Keratinocyte (primary cell): ENCODE measurements at regions not wholly inside any gene's neighbourhood (a gene's known extent, or its start where the extent isn't known, plus 50 kb on each side); places are given as distances from the start of the nearest gene placed in this dataset.
"Not testable (repeated sequence)": the region's sequence is repeated elsewhere in the genome, so short reads cannot be mapped to it uniquely, and the experiment has no call there.

Experiments used
- DNase-seq: peaks from one replicate; pipeline ENCODE4 v3.0.0-alpha.2; 2011; ENCODE audit warnings: low read depth, missing footprints, low spot score
- FAIRE-seq: peaks from 2 replicates; lab custom pipeline; 2011; peaks lifted over from hg19 to GRCh38; lab: Jason Lieb, UNC
- H2AFZ ChIP-seq: 2 replicates; pipeline ENCODE4 v1.6.0; 2012; ENCODE audit warnings: low read length, control low read depth, inconsistent platforms; ENCODE audit not compliant: control insufficient read depth
- H3K27ac ChIP-seq: 2 replicates; pipeline ENCODE4 v1.5.1; 2011; ENCODE audit warnings: low read length; ENCODE audit not compliant: control insufficient read depth, insufficient read depth
- H3K27me3 ChIP-seq: 3 replicates; pipeline ENCODE4 v1.6.0; 2011; ENCODE audit warnings: low read length; ENCODE audit not compliant: control insufficient read depth, insufficient read depth; ENCODE audit errors: extremely low read depth
- H3K36me3 ChIP-seq, 2 experiments: 2 replicates in 1 of 2; 3 replicates in 1 of 2; pipeline ENCODE4 v1.5.1; 2011; ENCODE audit warnings: low read length in 2 of 2, mild to moderate bottlenecking in 1 of 2; ENCODE audit not compliant: control insufficient read depth in 2 of 2, insufficient read depth in 2 of 2; ENCODE audit errors: extremely low read depth in 1 of 2
- H3K4me1 ChIP-seq: 3 replicates; pipeline ENCODE4 v1.5.1; 2011; ENCODE audit warnings: low read length; ENCODE audit not compliant: control insufficient read depth, insufficient read depth; ENCODE audit errors: extremely low read depth
- H3K4me2 ChIP-seq: 3 replicates; pipeline ENCODE4 v1.6.0; 2011; ENCODE audit warnings: low read depth, low read length; ENCODE audit not compliant: control insufficient read depth, insufficient read depth; ENCODE audit errors: extremely low read depth
- H3K4me3 ChIP-seq, 3 experiments: fragments of 200-600 bp in 1 of 3; sonication (generic) in 1 of 3; 2 replicates in 2 of 3; 3 replicates in 1 of 3; pipeline ENCODE4 v1.5.1; 2011 to 2016; ENCODE audit warnings: low read length in 3 of 3, mild to moderate bottlenecking in 3 of 3, control low read depth in 2 of 3, inconsistent platforms in 1 of 3, low read depth in 1 of 3, mixed read lengths in 1 of 3, mixed run types in 1 of 3, moderate library complexity in 1 of 3; ENCODE audit not compliant: control insufficient read depth in 2 of 3, insufficient read depth in 2 of 3; ENCODE audit errors: extremely low read depth in 1 of 3
- H3K79me2 ChIP-seq: 2 replicates; pipeline ENCODE4 v1.6.0; 2012; ENCODE audit warnings: low read length; ENCODE audit not compliant: control insufficient read depth, insufficient read depth
- H3K9ac ChIP-seq: 3 replicates; pipeline ENCODE4 v1.6.0; 2011; ENCODE audit warnings: low read length; ENCODE audit not compliant: control insufficient read depth, insufficient read depth; ENCODE audit errors: extremely low read depth
- H3K9me1 ChIP-seq: 3 replicates; pipeline ENCODE4 v1.6.0; 2011; ENCODE audit warnings: low read length; ENCODE audit not compliant: control insufficient read depth, insufficient read depth; ENCODE audit errors: extremely low read depth
- H3K9me3 ChIP-seq: 2 replicates; pipeline ENCODE4 v1.5.1; 2012; ENCODE audit warnings: low read depth, low read length; ENCODE audit not compliant: control insufficient read depth
- H4K20me1 ChIP-seq: 3 replicates; pipeline ENCODE4 v1.6.0; 2011; ENCODE audit warnings: low read length; ENCODE audit not compliant: control insufficient read depth, insufficient read depth; ENCODE audit errors: extremely low read depth
- CTCF ChIP-seq, 3 experiments: IDR thresholded peaks in 1 of 3; conservative IDR thresholded peaks in 1 of 3; optimal IDR thresholded peaks in 1 of 3; 2 replicates in 2 of 3; 3 replicates in 1 of 3; pipeline versions ENCODE3 to v1.5.1; 2011; ENCODE audit warnings: low read length in 3 of 3, mild to moderate bottlenecking in 3 of 3, moderate library complexity in 2 of 3, control low read depth in 1 of 3, inconsistent platforms in 1 of 3; ENCODE audit not compliant: insufficient read depth in 2 of 3; ENCODE audit errors: extremely low read depth in 1 of 3
- EZH2 ChIP-seq: IDR thresholded peaks from one replicate; pipeline ENCODE4 v1.6.1; 2012; ENCODE audit warnings: inconsistent platforms, mild to moderate bottlenecking, low read length, moderate library complexity
- dilution Hi-C: fragments of 300-500 bp; cut with MboI; formaldehyde crosslinking; loops from one replicate; pipeline ENCODE4 v1.7.0; 2020; ENCODE audit warnings: low sequenced_read_pairs; ENCODE audit not compliant: extremely low pct_ligation_motif_present

GRCh38 chr6:27644528-27644927, 171.6 kb upstream of the ZNF184 start:
- no peak for FAIRE-seq
- Histone ChIP-seq H4K20me1 (no peaks in the 10 kb centered on the region), H3K4me2 (no peak overlapping the region)

GRCh38 chr6:27642744-27643456, 170.0 kb upstream of the ZNF184 start:
- Histone ChIP-seq H3K9ac (no peak overlapping the region), H3K79me2 (no peaks in the 10 kb centered on the region), H3K36me3 (no peaks in the 10 kb centered on the region), H3K27me3 (no peaks in the 10 kb centered on the region), H3K9me3 (no peaks in the 10 kb centered on the region), H3K4me2 (no peak overlapping the region), H3K27ac (no peak overlapping the region), H3K4me3 (no peak overlapping the region), H3K4me1 (no peaks in the 10 kb centered on the region), H3K9me1 (no peaks in the 10 kb centered on the region), H2AFZ (no peak overlapping the region), H4K20me1 (no peaks in the 10 kb centered on the region)
- no peak for FAIRE-seq
- no peak for DNase-seq
- no peak for TF ChIP-seq CTCF (optimal IDR thresholded peaks at IDR 0.05 in 1 of 3, IDR thresholded peaks at IDR 0.05 in 1 of 3, conservative IDR thresholded peaks at IDR 0.05 in 1 of 3; ENCODE audit: extremely low read depth in 1 of 3, insufficient read depth in 2 of 3, low read length in 3 of 3)
- no peak for TF ChIP-seq EZH2
- dilution Hi-C loops, result no loop called here

More at GRCh38 chr6:27644528-27644927, 171.6 kb upstream of the ZNF184 start:
- Histone ChIP-seq H3K4me1 (no peaks in the 10 kb centered on the region), H3K79me2 (no peaks in the 10 kb centered on the region), H2AFZ (no peak overlapping the region), H3K9ac (no peak overlapping the region), H3K4me3 (no peak overlapping the region), H3K36me3 (no peaks in the 10 kb centered on the region), H3K27ac (no peak overlapping the region), H3K9me3 (no peaks in the 10 kb centered on the region), H3K27me3 (no peaks in the 10 kb centered on the region), H3K9me1 (no peaks in the 10 kb centered on the region)
- no peak for TF ChIP-seq CTCF (optimal IDR thresholded peaks at IDR 0.05 in 1 of 3, IDR thresholded peaks at IDR 0.05 in 1 of 3, conservative IDR thresholded peaks at IDR 0.05 in 1 of 3; ENCODE audit: extremely low read depth in 1 of 3, insufficient read depth in 2 of 3, low read length in 3 of 3)
- TF ChIP-seq EZH2, result no peak
- dilution Hi-C loops, result no loop called here
- no peak for DNase-seq

- H3K27me3 ChIP-seq, H3K4me3 ChIP-seq, H3K9me3 ChIP-seq, H3K4me1 ChIP-seq, H4K20me1 ChIP-seq, H3K79me2 ChIP-seq, H3K9me1 ChIP-seq, DNase-seq, H3K36me3 ChIP-seq, dilution Hi-C loops, H2AFZ ChIP-seq, H3K4me2 ChIP-seq, FAIRE-seq, H3K9ac ChIP-seq, H3K27ac ChIP-seq: not testable (repeated sequence)
These were observed 163.0 kb upstream of the ZNF184 start for GRCh38 chr6:27635886-27636285.

- H4K20me1 ChIP-seq, H3K9me1 ChIP-seq, H3K4me1 ChIP-seq, H3K27me3 ChIP-seq, H3K36me3 ChIP-seq, H3K79me2 ChIP-seq, H3K4me2 ChIP-seq, dilution Hi-C loops, H2AFZ ChIP-seq, FAIRE-seq, DNase-seq, H3K9ac ChIP-seq, H3K9me3 ChIP-seq, H3K27ac ChIP-seq, H3K4me3 ChIP-seq: not testable (repeated sequence)
These were observed 160.3 kb upstream of the ZNF184 start for GRCh38 chr6:27633221-27633688.
